Lung microvascular endothelial cell (primary cell): ENCODE measurements at regions not wholly inside any gene's neighbourhood (a gene's known extent, or its start where the extent isn't known, plus 50 kb on each side); places are given as distances from the start of the nearest gene placed in this dataset.
"Not testable (repeated sequence)": the region's sequence is repeated elsewhere in the genome, so short reads cannot be mapped to it uniquely, and the experiment has no call there.

Experiments
- DNase-seq, 2 donors: peaks; one replicate each; pipeline versions ENCODE4 v3.0.0 to v3.0.0-alpha.2; 2010; ENCODE audit warnings: low read depth in 2 of 2

DNA sequence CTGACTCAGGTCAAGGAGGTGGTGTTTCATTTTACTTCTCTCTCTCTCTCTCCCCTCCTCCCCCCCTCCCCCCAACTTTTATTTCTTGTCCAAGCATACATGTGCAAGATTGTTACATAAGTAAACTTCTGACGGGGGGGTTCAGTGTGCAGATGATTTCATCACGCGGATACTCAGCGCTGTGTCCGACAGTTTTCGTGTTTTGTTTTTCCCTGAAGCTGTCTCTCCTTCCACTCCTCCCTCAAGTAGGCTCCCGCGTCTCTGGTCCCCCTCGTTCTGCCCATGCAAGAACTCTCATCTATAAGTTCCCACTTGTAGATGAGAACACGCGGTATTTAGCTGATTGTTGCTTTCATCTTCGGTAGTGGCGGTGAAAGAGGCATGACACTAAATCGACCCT is 111.0 kb upstream of the ANKRD30BL start:
- no peak for DNase-seq

DNA sequence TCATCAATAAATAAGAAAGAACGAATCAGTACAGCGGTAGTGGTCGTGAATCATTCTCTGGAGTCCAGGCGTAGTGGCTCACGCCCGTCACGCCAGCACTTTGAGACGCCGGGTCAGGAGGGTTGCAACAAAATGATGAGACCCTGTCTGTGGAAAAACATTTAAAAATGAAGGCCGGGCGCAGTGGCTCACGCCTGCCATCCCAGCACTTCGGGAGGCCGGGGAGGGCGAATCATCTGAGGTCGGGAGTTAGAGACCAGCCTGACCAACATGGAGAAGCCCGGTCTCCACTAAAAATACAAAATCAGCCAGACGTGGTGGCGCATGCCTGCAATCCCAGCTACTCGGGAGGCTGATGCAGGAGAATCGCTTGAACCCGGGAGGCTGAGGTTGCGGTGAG is 111.8 kb upstream of the ANKRD30BL start:
- DNase-seq: not testable (repeated sequence)

DNA sequence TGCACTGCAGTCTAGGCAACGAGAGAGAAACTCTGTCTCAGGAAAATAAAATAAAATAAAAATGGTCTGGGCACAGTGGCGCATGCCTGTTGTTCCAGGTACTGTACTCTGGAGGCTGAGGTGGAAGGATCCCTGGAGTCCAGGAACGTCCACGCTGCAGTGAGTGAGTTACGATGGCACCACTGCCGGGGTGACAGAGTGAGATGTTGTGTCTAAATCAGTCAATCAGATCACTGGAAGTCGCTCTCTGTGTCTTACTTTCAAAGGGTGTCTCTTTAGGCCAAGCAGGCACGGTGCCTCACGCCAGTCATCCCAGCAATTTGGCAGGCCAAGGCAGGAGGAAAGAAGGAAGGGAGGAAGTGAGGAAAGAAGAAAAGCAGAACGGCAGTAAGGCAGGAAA is 112.2 kb upstream of the ANKRD30BL start:
- DNase-seq: no peak

DNA sequence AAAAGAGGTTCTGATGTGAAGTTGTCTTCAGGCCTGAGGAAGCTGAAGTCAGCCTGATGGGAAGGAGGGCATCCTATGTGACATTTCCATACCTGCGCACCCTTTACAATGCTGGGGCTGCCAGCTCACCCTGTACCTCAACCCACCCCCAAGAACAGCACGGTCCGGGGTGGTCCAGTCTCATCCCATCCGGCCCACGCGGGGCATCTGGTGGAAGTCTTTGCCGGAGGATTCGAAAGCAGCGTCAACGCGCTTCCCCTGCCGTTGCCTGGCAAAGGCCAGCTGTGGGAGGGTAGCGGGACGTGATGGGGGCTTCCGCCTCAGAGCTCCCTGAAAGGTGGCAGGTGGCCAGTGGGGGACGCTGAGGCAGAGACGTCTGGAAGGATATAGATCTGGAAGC is 113.6 kb upstream of the ANKRD30BL start:
- DNase-seq: no peak

DNA sequence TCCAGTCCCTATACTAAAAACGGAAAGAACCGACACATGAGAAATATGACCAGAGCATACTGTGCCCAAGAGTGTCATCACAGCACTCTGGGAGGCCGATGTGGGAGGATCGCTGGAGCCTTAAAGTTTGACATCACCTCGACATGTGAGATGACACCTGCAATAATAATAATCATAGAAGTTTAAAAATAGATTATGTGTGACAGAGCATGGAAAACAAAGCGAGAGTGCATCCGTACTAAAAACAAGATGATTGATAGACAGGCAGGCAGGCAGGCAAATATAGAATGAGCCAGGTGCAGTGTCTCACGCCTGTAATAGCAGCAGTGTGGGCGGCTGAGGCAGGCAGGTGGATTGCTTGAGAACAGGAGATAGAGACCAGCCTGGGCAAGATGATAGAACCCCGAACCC is 114.8 kb upstream of the ANKRD30BL start:
- no peak for DNase-seq

DNA sequence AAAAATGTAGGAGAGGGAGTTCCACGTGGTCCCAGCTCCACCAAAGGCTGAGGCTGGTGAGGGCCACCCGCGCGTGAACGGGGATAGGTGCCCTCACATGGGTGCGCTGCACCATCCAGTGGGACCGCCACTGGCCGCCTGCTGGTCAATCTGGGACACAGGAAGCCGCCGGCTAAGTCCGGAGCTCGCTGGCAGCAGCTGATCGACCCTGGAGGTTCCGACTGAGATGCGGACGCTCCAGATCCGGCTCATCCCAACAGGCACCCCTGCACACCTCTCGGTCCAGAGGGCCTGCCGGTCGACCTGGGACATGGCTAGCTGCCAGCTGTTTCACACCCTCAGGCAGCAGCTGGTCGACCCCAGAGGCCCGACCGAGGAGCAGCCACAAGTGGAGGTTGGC is 116.5 kb upstream of the ANKRD30BL start:
- no peak for DNase-seq

DNA sequence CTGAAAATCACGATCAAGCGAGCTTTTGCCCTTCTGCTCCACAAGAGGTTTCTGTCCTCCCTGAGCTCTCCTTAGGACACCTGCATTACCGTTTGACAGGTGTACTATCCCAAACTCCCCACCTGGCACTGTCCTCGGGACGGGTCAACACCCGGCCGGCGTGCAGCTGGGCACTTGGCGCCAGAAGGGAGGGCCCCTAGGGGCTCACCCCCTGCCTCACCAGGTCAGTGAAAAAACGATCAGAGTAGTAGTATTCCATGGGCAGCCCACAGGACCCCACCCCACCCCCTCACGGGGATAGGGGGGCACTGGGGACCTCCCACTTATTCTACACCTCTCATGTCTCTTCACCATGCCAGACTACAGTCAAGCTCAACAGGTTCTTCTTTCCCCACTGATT is 117.6 kb upstream of the ANKRD30BL start:
- no peak for DNase-seq

DNA sequence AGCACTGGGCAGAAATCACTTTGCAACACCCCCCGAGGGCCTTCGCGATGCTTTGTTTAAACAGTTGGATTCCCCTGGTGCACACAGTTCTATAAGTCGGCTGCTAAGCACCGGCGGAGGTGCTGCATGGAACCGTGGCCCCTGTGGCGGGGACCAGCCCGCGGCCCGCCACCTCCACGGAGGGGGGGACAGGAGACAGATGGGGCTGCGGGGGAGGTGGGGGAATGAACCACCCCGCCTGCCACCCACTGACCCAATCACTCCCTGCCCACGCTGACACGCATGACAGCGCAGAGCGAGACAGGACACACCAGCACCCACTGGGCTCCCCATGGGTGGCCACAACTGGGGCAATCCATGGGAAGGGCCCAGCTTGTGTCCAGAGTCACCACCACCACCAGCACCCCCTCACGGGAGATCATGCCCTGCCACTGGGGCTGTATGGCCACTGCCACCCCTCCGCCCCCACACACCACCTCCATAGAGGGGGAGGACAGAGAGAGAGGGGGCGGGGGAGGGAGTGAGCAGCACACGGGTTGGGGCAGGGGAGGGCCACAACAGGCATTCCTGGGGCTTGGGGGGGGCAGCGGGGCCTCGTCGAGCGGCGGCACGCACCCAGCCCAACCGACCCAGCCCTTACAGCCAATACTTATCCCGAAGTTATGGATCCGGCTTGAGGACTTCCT is 118.3 kb upstream of the ANKRD30BL start:
- DNase-seq: no peak

DNA sequence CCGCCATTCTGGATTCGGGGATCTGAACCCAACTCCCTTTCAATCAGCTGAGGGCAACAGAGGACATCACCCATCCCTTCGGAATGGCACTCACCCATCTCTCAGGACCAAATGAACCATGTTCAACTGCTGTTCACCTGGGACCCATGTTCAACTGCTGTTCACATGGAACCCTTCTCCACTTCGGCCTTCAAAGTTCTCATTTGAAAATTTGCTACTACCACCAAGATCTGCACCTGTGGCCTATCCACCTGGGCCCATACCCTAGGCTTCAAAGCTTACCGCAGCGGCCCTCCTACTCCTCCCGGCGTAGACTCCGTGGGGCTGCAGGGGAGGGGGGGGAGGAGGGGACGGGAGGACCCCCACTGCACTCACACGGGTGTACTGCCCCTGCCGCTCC is 119.2 kb upstream of the ANKRD30BL start:
- no peak for DNase-seq

DNA sequence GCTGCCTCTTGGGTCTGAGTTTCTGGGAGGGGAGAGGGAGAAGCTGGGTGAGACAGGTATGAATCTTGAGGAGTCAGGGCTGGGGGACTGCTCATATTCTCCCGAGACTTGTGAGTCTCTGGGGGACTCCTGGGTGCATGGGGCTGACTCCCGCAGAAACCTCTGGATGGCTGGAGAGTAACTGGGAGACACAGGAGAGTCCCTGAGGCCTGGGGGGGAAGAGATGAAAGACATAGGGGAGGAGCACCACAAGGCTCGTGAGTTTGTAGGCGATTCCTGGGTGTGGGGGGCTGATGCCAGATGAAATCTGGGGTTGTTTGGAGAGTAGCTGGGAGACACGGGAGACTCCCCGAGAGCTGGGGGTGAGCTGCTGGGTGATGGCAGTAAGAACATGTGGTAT is 120.4 kb upstream of the ANKRD30BL start:
- not testable (repeated sequence) for DNase-seq

DNA sequence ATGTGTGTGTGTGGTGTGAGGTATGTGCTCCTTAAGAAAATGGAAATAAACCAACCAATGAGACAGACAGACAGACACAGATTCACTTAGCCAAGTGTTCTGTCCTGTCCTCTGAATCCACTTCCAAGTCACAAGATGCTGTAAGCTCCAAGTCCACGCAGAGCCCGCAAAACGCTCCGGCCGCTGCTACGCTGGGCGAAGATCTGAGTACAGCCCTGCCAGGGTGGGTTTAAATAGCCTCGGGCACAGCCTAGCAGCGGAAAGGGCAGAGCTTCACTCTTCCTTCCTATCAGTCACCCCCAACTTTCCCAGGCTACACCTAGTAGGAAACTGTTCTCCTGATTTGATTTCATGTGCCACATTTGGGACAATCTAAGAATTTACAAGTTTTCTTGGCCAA is 121.2 kb upstream of the ANKRD30BL start:
- DNase-seq: no peak

DNA sequence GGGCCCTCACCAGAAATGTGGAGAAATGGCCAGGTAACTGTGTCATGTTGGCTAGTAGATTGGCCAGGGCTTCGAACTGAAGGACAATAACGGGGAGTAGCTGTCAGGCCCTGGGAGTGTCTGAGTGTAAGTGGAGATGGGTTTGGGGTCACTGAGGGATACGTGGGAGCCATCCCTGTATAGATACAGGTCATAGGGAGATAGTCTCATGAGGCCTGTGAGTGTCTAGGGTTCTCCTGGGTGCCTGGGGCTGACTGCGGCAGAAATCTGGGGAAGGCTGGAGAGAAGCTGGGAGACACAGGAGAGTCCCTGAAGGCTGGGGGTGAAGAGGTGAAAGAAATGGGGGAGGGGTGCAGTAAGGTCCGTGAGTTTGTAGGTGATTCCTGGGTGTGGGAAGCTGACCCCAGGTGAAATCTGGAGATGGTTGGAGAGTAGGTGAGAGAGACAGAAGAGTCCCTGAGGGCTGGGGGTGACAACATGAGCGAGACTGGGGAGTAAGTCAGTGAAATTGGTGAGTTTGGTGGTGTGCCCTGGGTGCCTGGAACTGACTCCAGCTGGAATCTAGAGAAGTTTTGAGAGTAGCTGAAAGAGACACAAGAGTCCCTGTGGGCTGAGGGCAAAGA is 124.6 kb upstream of the ANKRD30BL start:
- not testable (repeated sequence) for DNase-seq

DNA sequence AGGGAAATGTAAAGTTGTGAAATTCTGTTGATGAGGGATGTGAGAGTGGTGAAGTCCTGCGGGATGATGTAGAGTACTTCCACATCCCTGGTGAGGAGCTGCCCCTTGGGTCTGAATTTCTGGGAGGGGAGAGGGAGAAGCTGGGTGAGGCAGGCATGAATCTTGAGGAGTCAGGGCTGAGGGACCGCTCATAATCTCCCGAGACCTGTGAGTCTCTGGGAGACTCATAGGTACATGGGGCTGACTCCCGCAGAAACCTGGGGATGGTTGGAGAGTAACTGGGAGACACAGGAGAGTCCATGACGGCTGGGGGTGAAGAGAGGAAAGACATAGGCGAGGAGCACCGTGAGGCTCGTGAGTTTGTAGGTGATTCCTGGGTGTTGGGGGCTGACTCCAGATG is 126.2 kb upstream of the ANKRD30BL start:
- DNase-seq: not testable (repeated sequence)

DNA sequence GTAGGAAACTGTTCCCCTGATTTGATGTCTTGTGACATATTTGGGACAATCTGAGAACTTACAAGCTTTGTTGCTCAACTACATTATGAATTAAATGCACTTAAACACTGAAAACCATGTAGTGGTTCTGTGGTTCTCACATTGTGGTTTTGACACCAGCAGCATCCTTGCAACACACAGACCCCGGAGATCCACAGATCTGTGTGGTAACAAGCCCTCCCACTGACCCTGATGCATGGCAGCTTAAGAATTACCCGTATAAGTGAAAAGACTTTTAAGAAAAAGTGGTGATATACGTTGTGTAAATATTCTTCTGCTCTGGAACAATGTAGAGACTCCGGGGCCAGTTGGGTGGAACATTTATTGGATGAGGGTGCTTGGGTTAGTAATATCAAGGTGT is 127.4 kb upstream of the ANKRD30BL start:
- DNase-seq: not testable (repeated sequence)

DNA sequence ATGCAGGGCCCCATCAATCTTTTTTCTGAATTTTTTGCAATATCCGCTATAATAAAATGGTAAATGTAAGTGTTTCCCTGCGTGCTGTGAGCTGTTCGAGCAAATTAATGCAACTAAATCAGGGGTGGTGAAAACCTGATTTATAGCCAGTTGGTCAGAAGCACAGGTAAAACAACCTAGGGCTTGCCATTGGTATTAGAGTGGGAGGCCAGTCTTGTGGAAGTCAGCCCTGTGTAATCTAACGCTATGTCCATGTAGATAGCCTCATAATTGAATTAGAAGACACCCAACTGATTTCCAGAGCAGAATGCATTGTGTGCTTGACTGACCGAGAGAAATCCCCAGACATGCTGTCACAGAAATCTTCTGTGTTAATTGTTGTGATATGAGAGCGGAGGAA is 126.8 kb upstream of the GPR39 start:
- not testable (repeated sequence) for DNase-seq

DNA sequence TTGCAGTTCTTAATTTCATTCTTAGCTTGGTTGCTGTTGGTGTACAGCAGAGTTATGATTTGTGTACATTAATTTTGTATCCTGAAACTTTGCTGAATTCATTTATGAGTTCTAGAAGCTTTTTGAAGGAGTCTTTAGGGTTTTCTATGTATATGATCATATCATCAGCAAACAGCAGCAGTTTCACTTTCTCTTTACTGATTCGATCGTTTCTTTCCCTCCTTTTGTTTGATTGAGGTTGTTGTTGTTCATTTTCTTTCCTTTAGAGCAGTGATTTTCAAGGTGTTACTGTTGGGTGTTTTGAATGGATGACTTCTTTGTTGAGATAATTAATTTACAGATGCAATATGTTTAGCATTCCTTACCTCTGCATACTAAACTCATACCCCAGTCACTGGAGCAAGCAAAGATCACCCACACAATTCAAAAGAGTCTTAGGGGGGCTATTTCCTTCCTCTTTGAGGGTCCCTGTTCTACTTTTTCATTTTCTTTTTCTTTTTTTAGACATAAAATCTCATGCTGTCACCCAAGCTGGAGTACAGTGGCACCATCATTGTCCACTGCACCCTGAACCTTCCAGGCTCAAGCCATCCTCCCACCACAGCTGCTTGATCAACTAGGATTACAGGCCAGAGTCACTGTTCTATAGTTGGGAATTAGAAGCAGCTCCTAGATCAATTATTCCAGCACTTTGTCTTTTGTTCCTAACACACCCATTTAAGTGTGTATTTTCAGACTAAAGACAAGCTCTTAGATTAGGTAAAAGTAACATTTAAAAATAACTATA is 115.8 kb upstream of the GPR39 start:
- not testable (repeated sequence) for DNase-seq

DNA sequence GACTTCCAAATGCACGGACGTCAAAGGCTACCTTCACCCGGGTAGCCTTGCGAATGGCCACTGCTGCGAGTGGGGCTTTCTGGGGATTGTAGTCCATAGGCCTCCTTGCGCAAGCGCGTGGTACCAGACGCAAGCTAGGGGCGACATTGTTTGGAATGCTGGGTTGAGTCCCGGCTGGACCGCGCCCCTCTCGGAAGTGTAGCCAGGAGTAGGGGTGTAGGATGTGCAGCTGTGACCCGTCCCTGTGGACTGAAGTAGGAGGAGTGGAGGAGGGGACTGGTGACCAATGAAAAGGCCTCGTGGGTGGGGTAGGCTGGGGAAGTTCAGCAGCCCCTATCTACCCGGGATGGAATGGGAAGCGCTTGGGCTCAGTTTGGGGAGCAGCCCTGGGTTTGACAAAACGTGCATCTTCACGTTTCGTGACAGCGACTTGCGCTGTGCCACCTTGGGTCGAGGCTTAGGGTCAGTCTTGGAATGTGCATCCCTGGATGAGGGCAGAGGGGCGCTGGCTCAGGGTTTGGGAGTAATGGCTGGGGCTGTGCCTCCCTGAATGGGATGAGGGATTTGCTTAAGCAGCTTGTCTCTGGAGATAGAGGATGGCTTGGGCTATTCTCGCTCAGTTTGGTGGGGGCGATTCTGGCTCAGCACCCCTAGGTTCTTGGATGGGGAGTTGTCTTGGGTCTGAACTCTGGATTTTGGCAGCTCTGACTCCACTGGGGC is 111.8 kb upstream of the GPR39 start:
- DNase-seq: peak in 1 of 2 donors; percentile 21

DNA sequence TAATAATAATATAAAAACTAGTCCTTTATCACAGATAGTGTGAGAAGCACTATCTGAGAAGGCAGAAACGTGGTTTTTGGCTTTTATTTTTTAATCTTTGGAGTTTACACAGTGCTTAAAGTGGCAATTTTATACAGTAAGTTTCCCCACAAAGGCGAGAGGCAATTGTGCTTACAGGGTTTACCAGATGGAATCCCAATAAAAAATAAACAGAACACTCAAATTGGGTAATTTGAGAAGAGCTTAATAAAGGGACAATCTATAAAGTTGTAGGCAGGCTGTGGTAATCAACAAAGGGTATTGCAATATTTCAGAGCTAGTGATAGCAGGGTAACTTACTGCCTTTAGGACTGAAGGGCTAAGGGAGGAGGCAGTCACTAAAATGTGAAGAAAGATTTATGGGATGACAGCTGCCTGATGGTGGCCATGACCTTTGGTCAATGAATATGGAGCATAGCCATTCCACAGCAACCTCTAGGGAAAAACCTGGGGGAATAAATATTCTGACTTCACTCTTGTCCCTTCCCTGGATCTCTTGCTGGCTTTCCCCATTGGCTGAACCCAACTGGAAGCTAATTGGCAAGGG is 108.9 kb upstream of the GPR39 start:
- DNase-seq: not testable (repeated sequence)

DNA sequence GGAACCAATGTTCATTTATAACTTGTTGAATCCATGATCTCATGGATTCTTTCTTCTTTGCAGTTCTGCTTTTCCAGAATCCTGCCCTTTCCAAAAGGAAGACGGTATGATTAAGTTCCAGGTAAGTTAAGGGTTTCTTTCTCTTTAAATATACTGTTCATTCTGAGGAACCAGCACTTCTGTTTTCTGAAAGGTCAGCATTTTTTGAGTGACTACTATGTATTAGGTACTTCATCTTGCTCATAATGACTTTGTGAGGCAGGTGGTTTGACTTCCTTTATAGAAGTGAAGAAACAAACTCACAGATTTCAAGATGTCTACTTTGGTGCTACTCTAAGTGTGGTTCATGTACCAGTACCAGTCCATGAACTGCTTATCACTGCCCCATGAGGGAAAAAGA is 107.4 kb upstream of the GPR39 start:
- not testable (repeated sequence) for DNase-seq

DNA sequence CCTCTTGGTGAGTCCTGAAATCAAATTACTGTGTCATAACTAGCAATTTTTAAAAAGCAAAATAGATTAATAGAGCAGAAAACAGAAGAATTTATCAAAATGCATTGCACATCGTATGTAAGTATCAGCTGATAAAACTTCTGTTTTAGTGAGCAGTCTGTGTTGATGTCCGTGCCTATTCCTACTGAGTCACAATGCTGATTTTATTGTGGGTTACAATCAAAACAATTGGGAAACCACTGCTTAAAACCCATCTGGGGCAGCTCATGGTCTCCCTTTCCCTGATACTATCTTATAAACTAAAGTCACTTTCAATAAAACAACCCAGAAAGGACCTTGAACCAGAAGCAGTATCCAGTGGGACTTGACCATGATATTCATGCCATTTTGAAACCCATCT is 101.1 kb upstream of the GPR39 start:
- DNase-seq: not testable (repeated sequence)

DNA sequence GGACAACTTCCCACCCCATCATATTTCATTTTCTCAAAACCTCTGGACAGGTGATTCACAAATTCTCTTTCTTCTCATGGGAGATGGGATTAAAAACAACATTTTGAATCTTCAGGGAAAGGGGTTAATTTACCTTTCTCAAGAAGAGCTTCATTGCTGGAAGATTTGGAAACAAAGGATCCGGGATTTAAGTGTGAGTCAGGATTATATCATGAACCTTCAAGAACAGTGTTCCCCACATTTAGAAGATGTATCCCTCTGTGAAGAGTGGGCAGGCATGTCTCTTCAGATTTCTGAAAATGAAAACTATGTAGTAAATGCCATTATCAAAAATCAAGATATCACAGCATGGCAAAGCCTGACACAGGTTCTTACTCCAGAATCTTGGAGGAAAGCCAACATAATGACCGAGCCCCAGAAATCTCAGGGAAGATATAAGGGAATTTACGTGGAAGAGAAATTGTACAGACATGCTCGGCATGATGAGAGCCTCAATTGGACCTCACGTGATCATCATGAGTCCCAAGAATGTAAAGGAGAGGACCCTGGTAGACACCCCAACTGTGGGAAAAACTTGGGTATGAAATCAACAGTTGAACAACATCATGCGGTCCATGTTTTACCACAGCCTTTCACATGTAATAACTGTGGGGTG is 99.5 kb upstream of the GPR39 start:
- not testable (repeated sequence) for DNase-seq
